GM19467 (cell line): ENCODE measurements at regions not wholly inside any gene's neighbourhood (a gene's known extent, or its start where the extent isn't known, plus 50 kb on each side); places are given as distances from the start of the nearest gene placed in this dataset.

Experiments used
- ATAC-seq: cut with Tn5 transposase; IDR thresholded peaks from one replicate; pipeline ENCODE4 v1.9.1; 2021; ENCODE audit warnings: mild to moderate bottlenecking, moderate library complexity; ENCODE audit not compliant: unreplicated experiment

- no peak for ATAC-seq
Observed at GRCh38 chr2:196248467-196249094, 77.2 kb upstream of the STK17B start.

- ATAC-seq = no peak
Observed at GRCh38 chr2:196249171-196249570, 77.8 kb upstream of the STK17B start.

GRCh38 chr2:196249860-196250259 lies 78.5 kb upstream of the STK17B start:
- peak; percentile 76 for ATAC-seq

- no peak for ATAC-seq
Observed at GRCh38 chr2:196251132-196251531, 79.8 kb upstream of the STK17B start.

- ATAC-seq = no peak
Observed at GRCh38 chr2:196252408-196253115, 81.2 kb upstream of the STK17B start.

GRCh38 chr2:196253116-196253480 lies 81.7 kb upstream of the STK17B start:
- ATAC-seq = peak; percentile 58

- no peak for ATAC-seq
Observed at GRCh38 chr2:196256585-196256984, 85.2 kb upstream of the STK17B start.

GRCh38 chr2:196257086-196257485 lies 85.7 kb upstream of the STK17B start:
- ATAC-seq = no peak

- no peak for ATAC-seq
Observed at GRCh38 chr2:196258407-196258806, 87.0 kb upstream of the STK17B start.

GRCh38 chr2:196259507-196260481 lies 88.4 kb upstream of the STK17B start:
- no peak for ATAC-seq

- no peak for ATAC-seq
Observed at GRCh38 chr2:196260546-196260945, 89.2 kb upstream of the STK17B start.

GRCh38 chr2:196262606-196263005 lies 91.2 kb upstream of the STK17B start:
- ATAC-seq = no peak

- ATAC-seq = peak; percentile 92
Observed at GRCh38 chr2:196263181-196263747, 91.9 kb upstream of the STK17B start.

- no peak for ATAC-seq
Observed at GRCh38 chr2:196266351-196266750, 95.0 kb upstream of the STK17B start.

GRCh38 chr2:196266855-196267254 lies 95.5 kb upstream of the STK17B start:
- ATAC-seq = no peak

- ATAC-seq = no peak
Observed at GRCh38 chr2:196268025-196268424, 96.6 kb upstream of the STK17B start.

GRCh38 chr2:196268538-196269338 lies 97.4 kb upstream of the STK17B start:
- no peak for ATAC-seq

GRCh38 chr2:196271795-196272194 lies 100.4 kb upstream of the STK17B start:
- no peak for ATAC-seq

GRCh38 chr2:196274387-196274809 lies 103.0 kb upstream of the STK17B start:
- no peak for ATAC-seq

GRCh38 chr2:196275646-196276352 lies 104.4 kb upstream of the STK17B start:
- ATAC-seq = peak; percentile 40
